HepG2 (cell line): ENCODE measurements at regions not wholly inside any gene's neighbourhood (a gene's known extent, or its start where the extent isn't known, plus 50 kb on each side); places are given as distances from the start of the nearest gene placed in this dataset.

Experiments used
- DMAP1 ChIP-seq: IDR thresholded peaks from 2 replicates; pipeline ENCODE4 v1.6.1; 2016
- ELF3 ChIP-seq: IDR thresholded peaks from 2 replicates; pipeline ENCODE4 v1.6.1; 2016; ENCODE audit warnings: missing genetic modification reagents, missing compliant biosample characterization
- GABPA ChIP-seq, 2 experiments: IDR thresholded peaks; 2 replicates each; pipeline ENCODE4 v1.6.1; 2011 to 2016; ENCODE audit warnings: low read depth in 2 of 2, low read length in 1 of 2, missing biosample characterization in 1 of 2, missing genetic modification characterization in 1 of 2
- GMEB1 ChIP-seq: sonication (generic); formaldehyde crosslinking; IDR thresholded peaks from 2 replicates; pipeline ENCODE4 v1.5.1; 2020; ENCODE audit warnings: missing genetic modification reagents, mild to moderate bottlenecking, borderline replicate concordance
- HES4 ChIP-seq: sonication (generic); formaldehyde crosslinking; IDR thresholded peaks from 2 replicates; pipeline ENCODE4 v1.9.0; 2021; ENCODE audit warnings: mild to moderate bottlenecking, missing genetic modification reagents, borderline replicate concordance
- IRF2 ChIP-seq: IDR thresholded peaks from 2 replicates; pipeline ENCODE4 v1.6.1; 2018; ENCODE audit warnings: missing genetic modification reagents, missing compliant biosample characterization
- MED1 ChIP-seq: sonication (generic); formaldehyde crosslinking; IDR thresholded peaks from 2 replicates; pipeline ENCODE4 v1.4.0; 2020; ENCODE audit warnings: missing genetic modification reagents
- MEIS1 ChIP-seq: sonication (generic); formaldehyde crosslinking; IDR thresholded peaks from 2 replicates; pipeline ENCODE4 v1.9.0; 2021; ENCODE audit warnings: mild to moderate bottlenecking, missing genetic modification reagents, moderate library complexity, borderline replicate concordance
- MLLT10 ChIP-seq: sonication (generic); formaldehyde crosslinking; IDR thresholded peaks from 2 replicates; pipeline ENCODE4 v1.4.0; 2020; ENCODE audit warnings: missing genetic modification reagents
- NCOA1 ChIP-seq: sonication (generic); formaldehyde crosslinking; IDR thresholded peaks from 2 replicates; pipeline ENCODE4 v1.9.0; 2021; ENCODE audit warnings: missing genetic modification reagents
- NCOA2 ChIP-seq: sonication (generic); formaldehyde crosslinking; IDR thresholded peaks from 2 replicates; pipeline ENCODE4 v1.8.0; 2022; ENCODE audit warnings: inconsistent platforms
- NR3C1 ChIP-seq: sonication (generic); formaldehyde crosslinking; IDR thresholded peaks from 2 replicates; pipeline ENCODE4 v1.4.0; 2020; ENCODE audit warnings: missing genetic modification reagents
- RARA ChIP-seq: IDR thresholded peaks from 2 replicates; pipeline ENCODE4 v1.6.1; 2016; ENCODE audit warnings: missing genetic modification reagents, missing compliant biosample characterization
- RFX1 ChIP-seq: fragments of 450-650 bp; IDR thresholded peaks from 2 replicates; pipeline ENCODE4 v1.6.1; 2017
- SMARCE1 ChIP-seq: fragments of 450-650 bp; IDR thresholded peaks from 2 replicates; pipeline ENCODE4 v1.6.1; 2017; ENCODE audit warnings: borderline replicate concordance
- SNRNP70 ChIP-seq: fragments of 200-400 bp; formaldehyde crosslinking; IDR thresholded peaks from 2 replicates; pipeline ENCODE4 v1.6.1; 2017; ENCODE audit warnings: mild to moderate bottlenecking, low read depth, low read length, moderate library complexity
- SP1 ChIP-seq, 2 experiments: fragments of 450-650 bp in 1 of 2; sonication (generic) in 1 of 2; formaldehyde crosslinking in 1 of 2; IDR thresholded peaks; 2 replicates each; pipeline versions ENCODE4 v1.4.0 to v1.6.1; 2016 to 2020; ENCODE audit warnings: missing genetic modification reagents in 1 of 2
- TP53 ChIP-seq: sonication (generic); formaldehyde crosslinking; conservative IDR thresholded peaks from 2 replicates; pipeline ENCODE4 v1.4.0; 2020; ENCODE audit warnings: missing genetic modification reagents
- ZC3H13 ChIP-seq: sonication (generic); formaldehyde crosslinking; IDR thresholded peaks from 2 replicates; pipeline ENCODE4 v1.8.1; 2023; ENCODE audit warnings: mild to moderate bottlenecking, missing genetic modification reagents, moderate library complexity
- ZFP36 ChIP-seq: fragments of 150-350 bp; IDR thresholded peaks from 2 replicates; pipeline ENCODE4 v1.6.1; 2018; ENCODE audit warnings: borderline replicate concordance, low read length, low read depth; ENCODE audit not compliant: partially characterized antibody
- ZKSCAN1 ChIP-seq: fragments of 150-350 bp; IDR thresholded peaks from 2 replicates; pipeline ENCODE4 v1.6.1; 2014; ENCODE audit warnings: low read length
- ZNF225 ChIP-seq: sonication (generic); formaldehyde crosslinking; IDR thresholded peaks from 2 replicates; pipeline ENCODE4 v1.4.0; 2020; ENCODE audit warnings: mild to moderate bottlenecking, missing genetic modification reagents
- ZNF264 ChIP-seq: sonication (generic); formaldehyde crosslinking; IDR thresholded peaks from 2 replicates; pipeline ENCODE4 v1.4.0; 2020; ENCODE audit warnings: missing genetic modification reagents
- ZNF33B ChIP-seq: sonication (generic); formaldehyde crosslinking; IDR thresholded peaks from 2 replicates; pipeline ENCODE4 v1.5.1; 2020; ENCODE audit warnings: mild to moderate bottlenecking, missing genetic modification reagents
- ZNF432 ChIP-seq: sonication (generic); formaldehyde crosslinking; IDR thresholded peaks from 2 replicates; pipeline ENCODE4 v1.5.0; 2020; ENCODE audit warnings: missing genetic modification reagents, mild to moderate bottlenecking, borderline replicate concordance
- ZNF513 ChIP-seq: sonication (generic); formaldehyde crosslinking; conservative IDR thresholded peaks from 2 replicates; pipeline ENCODE4 v1.5.0; 2020; ENCODE audit warnings: missing genetic modification reagents
- ZNF543 ChIP-seq: sonication (generic); formaldehyde crosslinking; IDR thresholded peaks from 2 replicates; pipeline ENCODE4 v1.4.0; 2020; ENCODE audit warnings: mild to moderate bottlenecking, missing genetic modification reagents
- ZNF720 ChIP-seq: sonication (generic); formaldehyde crosslinking; IDR thresholded peaks from 2 replicates; pipeline ENCODE4 v1.4.0; 2020; ENCODE audit warnings: missing genetic modification reagents
- ZNF782 ChIP-seq: sonication (generic); formaldehyde crosslinking; IDR thresholded peaks from 2 replicates; pipeline ENCODE4 v1.4.0; 2020; ENCODE audit warnings: missing genetic modification reagents, mild to moderate bottlenecking, borderline replicate concordance
- TF ChIP-seq, protein P1 (sequence below): sonication (generic); formaldehyde crosslinking; IDR thresholded peaks from 2 replicates; pipeline ENCODE4 v1.8.0; 2022; ENCODE audit warnings: missing genetic modification reagents, low read depth, mild to moderate bottlenecking, borderline replicate concordance
- TF ChIP-seq, protein P2 (sequence below): sonication (generic); formaldehyde crosslinking; IDR thresholded peaks from 2 replicates; pipeline ENCODE4 v1.5.0; 2020; ENCODE audit warnings: missing genetic modification reagents, mild to moderate bottlenecking, borderline replicate concordance

DNA sequence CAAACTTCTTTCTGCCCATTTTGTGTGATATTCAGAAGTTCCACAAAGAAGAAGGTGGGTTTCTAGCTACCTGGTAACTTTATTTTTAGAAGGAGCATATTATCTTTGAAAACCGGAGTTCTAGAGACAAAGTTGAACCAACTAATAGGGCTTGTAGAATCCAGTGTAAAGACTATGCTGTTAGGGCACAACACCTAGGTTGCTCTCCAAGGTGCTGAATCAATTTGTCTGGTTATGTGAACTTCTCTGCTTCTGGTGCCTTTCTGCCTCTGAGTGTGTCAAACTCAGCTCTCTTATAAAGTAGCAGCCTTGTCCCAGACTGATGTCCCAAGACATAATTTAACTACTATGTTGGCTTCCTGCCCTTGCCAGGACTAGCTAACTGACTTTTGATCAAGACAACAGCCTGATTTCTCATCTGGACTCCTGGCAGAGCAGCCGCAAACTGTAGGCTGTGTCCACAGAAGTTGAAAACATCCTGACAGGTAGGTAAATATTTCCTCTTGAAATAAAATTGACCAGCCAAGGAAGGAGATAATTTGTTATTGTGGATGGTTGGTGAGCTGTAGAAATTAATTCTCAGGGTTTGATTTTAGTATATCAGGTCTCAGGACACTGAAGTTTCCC lies 119.4 kb downstream of the CYRIA start (continued):
- TF ChIP-seq ZNF513 (CRISPR knock-in tag) (no peak), ZC3H13 (CRISPR knock-in tag) (no peak), ZNF782 (CRISPR knock-in tag) (no peak), ZNF225 (CRISPR knock-in tag) (no peak), SMARCE1 (no peak), MED1 (CRISPR knock-in tag) (peak; percentile 49; the same call in 1 of the 2 replicates), ZKSCAN1 (no peak), ZNF33B (no peak), NR3C1 (CRISPR knock-in tag) (no peak), GMEB1 (no peak), GABPA (IDR thresholded peaks at IDR 0.05; ENCODE audit: low read depth, low read length) (no peak), GABPA (CRISPR knock-in tag; IDR thresholded peaks at IDR 0.05; ENCODE audit: low read depth) (no peak), SP1 (IDR thresholded peaks at IDR 0.05) (no peak), SP1 (CRISPR knock-in tag; IDR thresholded peaks at IDR 0.05) (no peak), SNRNP70 (no peak), TP53 (no peak), ZNF264 (peak; percentile 45; the same call in 1 of the 2 replicates), ZFP36 (no peak), HES4 (no peak), ZNF543 (CRISPR knock-in tag) (no peak), ELF3 (CRISPR knock-in tag) (peak; percentile 76), RFX1 (no peak), MEIS1 (CRISPR knock-in tag) (no peak), RARA (CRISPR knock-in tag) (peak; percentile 57), NCOA1 (CRISPR knock-in tag) (no peak), MLLT10 (no peak), ZNF720 (CRISPR knock-in tag) (no peak), IRF2 (CRISPR knock-in tag) (peak; percentile 51; the same call in 1 of the 2 replicates), NCOA2 (0 out of 2 replicates have a peak, but pooled peaks have one; percentile 20), ZNF432 (CRISPR knock-in tag) (no peak), DMAP1 (CRISPR knock-in tag) (no peak)
- TF ChIP-seq, protein P1, sequence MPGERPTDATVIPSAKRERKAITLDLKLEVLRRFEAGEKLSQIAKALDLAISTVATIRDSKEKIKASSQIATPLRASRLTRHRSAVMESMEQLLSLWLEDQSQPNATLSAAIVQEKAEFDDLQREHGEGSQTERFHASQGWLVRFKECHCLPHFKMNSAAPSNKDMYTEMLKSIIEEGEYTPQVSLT (CRISPR knock-in tag) = no peak
- TF ChIP-seq, protein P2, sequence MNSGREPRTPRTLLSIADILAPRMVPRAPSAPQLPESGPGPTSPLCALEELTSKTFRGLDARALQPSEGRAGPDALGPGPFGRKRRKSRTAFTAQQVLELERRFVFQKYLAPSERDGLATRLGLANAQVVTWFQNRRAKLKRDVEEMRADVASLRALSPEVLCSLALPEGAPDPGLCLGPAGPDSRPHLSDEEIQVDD = no peak
